Lung (tissue), 11 donors: ENCODE measurements at regions not wholly inside any gene's neighbourhood (a gene's known extent, or its start where the extent isn't known, plus 50 kb on each side); places are given as distances from the start of the nearest gene placed in this dataset.

ENCODE experiments used
- ATAC-seq: fragments of 200-7000 bp; cut with Tn5 transposase; one replicate; pipeline ENCODE4 v1.9.1; 2020; ENCODE audit warnings: moderate number of reproducible peaks; ENCODE audit not compliant: insufficient read depth, low FRiP score
- DNase-seq, 3 donors: peaks; one replicate each; pipeline ENCODE4 v3.0.0-alpha.2; 2013 to 2017
- H3K27ac ChIP-seq, 2 donors: one replicate each; pipeline ENCODE4 v1.5.1; 2013; ENCODE audit warnings: mild to moderate bottlenecking in 2 of 2, moderate library complexity in 2 of 2, control low read depth in 1 of 2, inconsistent platforms in 1 of 2, low read depth in 1 of 2, low read length in 1 of 2
- H3K27me3 ChIP-seq, 3 donors: one replicate each; pipeline ENCODE4 v1.5.1; 2013; ENCODE audit warnings: low read length in 2 of 3; ENCODE audit not compliant: control insufficient read depth in 3 of 3, insufficient read depth in 3 of 3
- H3K36me3 ChIP-seq, 4 donors: one replicate each; pipeline ENCODE4 v1.5.1; 2013; ENCODE audit warnings: low read length in 4 of 4, mild to moderate bottlenecking in 1 of 4, moderate library complexity in 1 of 4; ENCODE audit not compliant: control insufficient read depth in 4 of 4, insufficient read depth in 4 of 4
- H3K4me1 ChIP-seq, 5 donors: one replicate each; pipeline ENCODE4 v1.5.1; 2013; ENCODE audit warnings: low read length in 5 of 5, mild to moderate bottlenecking in 2 of 5, moderate library complexity in 1 of 5; ENCODE audit not compliant: control insufficient read depth in 5 of 5, insufficient read depth in 5 of 5
- H3K4me3 ChIP-seq: one replicate; pipeline ENCODE4 v1.5.1; 2013; ENCODE audit warnings: mild to moderate bottlenecking, control low read depth, moderate library complexity
- H3K9ac ChIP-seq, 2 donors: one replicate each; pipeline ENCODE4 v1.5.1; 2013; ENCODE audit warnings: low read length in 2 of 2, control low read depth in 1 of 2; ENCODE audit not compliant: insufficient read depth in 1 of 2
- H3K9me3 ChIP-seq, 4 donors: one replicate each; pipeline ENCODE4 v1.5.1; 2013; ENCODE audit warnings: low read length in 3 of 4, mild to moderate bottlenecking in 1 of 4, moderate library complexity in 1 of 4; ENCODE audit not compliant: control insufficient read depth in 4 of 4, insufficient read depth in 3 of 4
- CTCF ChIP-seq: IDR thresholded peaks from 2 replicates; pipeline ENCODE4 v1.5.1; 2012; ENCODE audit warnings: mild to moderate bottlenecking; ENCODE audit errors: control extremely low read depth, extremely low read depth
- WGBS, 2 donors: extraction: QIAGEN DNeasy Blood & Tissue Kit; methylation state at CpG; one replicate each; pipeline ENCODE4 v1.1.7; 2013; 5-methylcytosine and 5-hydroxymethylcytosine counted together
- donor health status: control.
- donor health status: control.
- donor health status: Bipolar disorder and iron deficiency.
- donor health status: healthy.
- donor health status: DM: yes; HTN: yes; CAD: no.

- Histone ChIP-seq H3K4me3 (no peak overlapping the region), H3K9me3 (peaks cover 0 to 2% (median 0%) of the 10 kb centered on the region in 4 donors), H3K27me3 (no peaks in the 10 kb centered on the region), H3K36me3 (no peaks in the 10 kb centered on the region), H3K9ac (no peak overlapping the region), H3K4me1 (no peaks in the 10 kb centered on the region), H3K27ac (no peak overlapping the region)
- no peak for TF ChIP-seq CTCF
- 92 to 94% methylated on average over 4 of the region's 4 CpGs for WGBS, 2 donors
- ATAC-seq, result no peak
- DNase-seq, result no peak
These were observed 373.5 kb upstream of the FAR2 start for GRCh38 chr12:28775556-28775955.

GRCh38 chr12:28776220-28776619 lies 372.9 kb upstream of the FAR2 start:
- no peak for TF ChIP-seq CTCF
- no peak for DNase-seq
- no peaks in the 10 kb centered on the region for H3K27me3 ChIP-seq

GRCh38 chr12:28776913-28777422 lies 372.1 kb upstream of the FAR2 start:
- DNase-seq (no peak), ATAC-seq (no peak)
- Histone ChIP-seq H3K27ac (no peak overlapping the region), H3K36me3 (no peaks in the 10 kb centered on the region), H3K9ac (no peak overlapping the region), H3K4me3 (no peak overlapping the region), H3K27me3 (no peaks in the 10 kb centered on the region), H3K4me1 (no peaks in the 10 kb centered on the region), H3K9me3 (peaks cover 0 to 2% (median 0%) of the 10 kb centered on the region in 4 donors)
- TF ChIP-seq CTCF, result no peak
- 90 to 91% methylated on average over 5 of the region's 5 CpGs for WGBS, 2 donors

More at GRCh38 chr12:28776220-28776619, 372.9 kb upstream of the FAR2 start:
- WGBS, 2 donors, result 92 to 94% methylated on average over 1 of the region's 1 CpG
- no peaks in the 10 kb centered on the region for H3K36me3 ChIP-seq
- no peak overlapping the region for H3K9ac ChIP-seq
- peaks cover 0 to 2% (median 0%) of the 10 kb centered on the region in 4 donors for H3K9me3 ChIP-seq
- no peaks in the 10 kb centered on the region for H3K4me1 ChIP-seq
- ATAC-seq, result no peak
- H3K27ac ChIP-seq, result no peak overlapping the region
- no peak overlapping the region for H3K4me3 ChIP-seq
